AG09309 (cell line): ENCODE measurements at regions not wholly inside any gene's neighbourhood (a gene's known extent, or its start where the extent isn't known, plus 50 kb on each side); places are given as distances from the start of the nearest gene placed in this dataset.

Experiments used
- DNase-seq: peaks from one replicate; pipeline ENCODE4 v3.0.0-alpha.2; 2010; ENCODE audit warnings: low read depth
- H3K4me3 ChIP-seq: 2 replicates; pipeline ENCODE4 v1.5.1; 2011; ENCODE audit warnings: mild to moderate bottlenecking, low read depth, low read length, moderate library complexity; ENCODE audit not compliant: control insufficient read depth
- CTCF ChIP-seq: IDR thresholded peaks from 2 replicates; pipeline ENCODE4 v1.5.1; 2011; ENCODE audit warnings: mild to moderate bottlenecking, low read depth, low read length, inconsistent platforms; ENCODE audit not compliant: insufficient read depth, control insufficient read depth; ENCODE audit errors: missing control alignments

GRCh38 chr12:90611048-90611447 is 343.9 kb downstream of the CCER1 start:
- no peak for TF ChIP-seq CTCF
- H3K4me3 ChIP-seq = no peak overlapping the region
- no peak for DNase-seq

- no peak for TF ChIP-seq CTCF
- no peak for DNase-seq
- no peak overlapping the region for H3K4me3 ChIP-seq
These were observed 361.2 kb downstream of the CCER1 start for GRCh38 chr12:90593596-90594295.

GRCh38 chr12:90589956-90590355 is 365.0 kb downstream of the CCER1 start:
- no peak for DNase-seq
- TF ChIP-seq CTCF = no peak
- H3K4me3 ChIP-seq = no peak overlapping the region

GRCh38 chr12:90585640-90586304 is 369.2 kb downstream of the CCER1 start:
- no peak for DNase-seq
- no peak overlapping the region for H3K4me3 ChIP-seq
- TF ChIP-seq CTCF = no peak

GRCh38 chr12:90576707-90577106 is 378.3 kb downstream of the CCER1 start:
- no peak for TF ChIP-seq CTCF
- no peak for DNase-seq
- H3K4me3 ChIP-seq = no peak overlapping the region

- no peak for TF ChIP-seq CTCF
- no peak overlapping the region for H3K4me3 ChIP-seq
- no peak for DNase-seq
These were observed 379.0 kb downstream of the CCER1 start for GRCh38 chr12:90575995-90576394.
